Astrocyte (in vitro differentiated cells and primary cell): ENCODE measurements at regions not wholly inside any gene's neighbourhood (a gene's known extent, or its start where the extent isn't known, plus 50 kb on each side); places are given as distances from the start of the nearest gene placed in this dataset.

Experiments
- DNase-seq: peaks from one replicate; pipeline ENCODE4 v3.0.0-alpha.2; 2010; ENCODE audit warnings: low read depth
- FAIRE-seq: peaks from 2 replicates; lab custom pipeline; 2011; peaks lifted over from hg19 to GRCh38; lab: Jason Lieb, UNC
- H2AFZ ChIP-seq: 2 replicates; pipeline ENCODE4 v1.6.0; 2012; ENCODE audit warnings: low read depth, low read length, inconsistent platforms
- H3K27ac ChIP-seq: 2 replicates; pipeline ENCODE4 v1.5.1; 2011; ENCODE audit warnings: low read depth, low read length, inconsistent platforms
- H3K27me3 ChIP-seq: 2 replicates; pipeline ENCODE4 v1.6.0; 2011; ENCODE audit warnings: low read length, inconsistent platforms; ENCODE audit not compliant: insufficient read depth
- H3K36me3 ChIP-seq: 2 replicates; pipeline ENCODE4 v1.5.1; 2011; ENCODE audit warnings: low read length, inconsistent platforms; ENCODE audit not compliant: insufficient read depth
- H3K4me1 ChIP-seq: 2 replicates; pipeline ENCODE4 v1.5.1; 2011; ENCODE audit warnings: low read length, inconsistent platforms; ENCODE audit not compliant: insufficient read depth
- H3K4me2 ChIP-seq: 2 replicates; pipeline ENCODE4 v1.6.0; 2012; ENCODE audit warnings: low read length, inconsistent platforms
- H3K4me3 ChIP-seq: 2 replicates; pipeline ENCODE4 v1.5.1; 2011; ENCODE audit warnings: low read depth, mild to moderate bottlenecking, low read length, inconsistent platforms; ENCODE audit not compliant: insufficient read depth
- H3K79me2 ChIP-seq: 2 replicates; pipeline ENCODE4 v1.6.0; 2012; ENCODE audit warnings: mild to moderate bottlenecking, low read length, inconsistent platforms; ENCODE audit not compliant: insufficient read depth
- H3K9ac ChIP-seq: 2 replicates; pipeline ENCODE4 v1.6.0; 2012; ENCODE audit warnings: mild to moderate bottlenecking, low read length, inconsistent platforms
- H3K9me3 ChIP-seq: 2 replicates; pipeline ENCODE4 v1.5.1; 2012; ENCODE audit warnings: low read depth, mild to moderate bottlenecking, low read length, inconsistent platforms; ENCODE audit not compliant: insufficient read depth
- H4K20me1 ChIP-seq: 2 replicates; pipeline ENCODE4 v1.6.0; 2012; ENCODE audit warnings: low read length, inconsistent platforms; ENCODE audit not compliant: insufficient read depth
- H3K27ac Mint-ChIP-seq: one replicate; pipeline ENCODE4 v1.8.0; 2021; ENCODE audit warnings: mild to moderate bottlenecking, mixed read lengths; ENCODE audit not compliant: unreplicated experiment
- H3K27me3 Mint-ChIP-seq: one replicate; pipeline ENCODE4 v1.8.0; 2021; ENCODE audit warnings: low read depth, mixed read lengths; ENCODE audit not compliant: unreplicated experiment
- H3K36me3 Mint-ChIP-seq: one replicate; pipeline ENCODE4 v1.8.0; 2021; ENCODE audit warnings: low read depth, mixed read lengths; ENCODE audit not compliant: unreplicated experiment
- H3K4me1 Mint-ChIP-seq: one replicate; pipeline ENCODE4 v1.8.0; 2021; ENCODE audit warnings: low read depth, mixed read lengths; ENCODE audit not compliant: unreplicated experiment
- H3K4me3 Mint-ChIP-seq: one replicate; pipeline ENCODE4 v1.8.0; 2021; ENCODE audit warnings: mild to moderate bottlenecking, moderate library complexity, mixed read lengths; ENCODE audit not compliant: unreplicated experiment
- H3K9me3 Mint-ChIP-seq: one replicate; pipeline ENCODE4 v1.8.0; 2021; ENCODE audit warnings: mild to moderate bottlenecking, mixed read lengths; ENCODE audit not compliant: unreplicated experiment
- CTCF ChIP-seq: IDR thresholded peaks from 2 replicates; pipeline ENCODE4 v1.5.1; 2011; ENCODE audit warnings: low read depth, mild to moderate bottlenecking, inconsistent platforms, low read length, moderate library complexity; ENCODE audit not compliant: insufficient read depth
- EZH2 ChIP-seq: IDR thresholded peaks from 2 replicates; pipeline ENCODE4 v1.6.1; 2012; ENCODE audit warnings: mild to moderate bottlenecking, low read length, inconsistent platforms; ENCODE audit not compliant: insufficient read depth

GRCh38 chr5:25033658-25034057 lies 388.9 kb upstream of the CDH10 start:
- Mint-ChIP-seq H3K9me3 (no peaks in the 10 kb centered on the region), H3K4me3 (no peak overlapping the region), H3K4me1 (no peaks in the 10 kb centered on the region), H3K27me3 (no peaks in the 10 kb centered on the region), H3K27ac (no peak overlapping the region), H3K36me3 (no peaks in the 10 kb centered on the region)
- no peaks in the 10 kb centered on the region for H3K36me3 ChIP-seq
- H3K4me2 ChIP-seq = no peak overlapping the region
- no peak for DNase-seq
- H3K27ac ChIP-seq = no peak overlapping the region
- TF ChIP-seq CTCF (no peak), EZH2 (no peak)
- H3K4me1 ChIP-seq = no peaks in the 10 kb centered on the region
- no peaks in the 10 kb centered on the region for H4K20me1 ChIP-seq
- H3K27me3 ChIP-seq = no peaks in the 10 kb centered on the region
- no peak overlapping the region for H3K4me3 ChIP-seq
- no peak for FAIRE-seq
- H3K79me2 ChIP-seq = no peaks in the 10 kb centered on the region
- no peaks in the 10 kb centered on the region for H3K9me3 ChIP-seq
- H3K9ac ChIP-seq = no peak overlapping the region
- no peak overlapping the region for H2AFZ ChIP-seq

GRCh38 chr5:25029004-25029403 lies 384.2 kb upstream of the CDH10 start:
- H3K4me3 ChIP-seq = no peak overlapping the region
- no peak overlapping the region for H2AFZ ChIP-seq
- peak; percentile 2 for DNase-seq
- no peaks in the 10 kb centered on the region for H3K36me3 ChIP-seq
- no peaks in the 10 kb centered on the region for H3K79me2 ChIP-seq
- no peaks in the 10 kb centered on the region for H4K20me1 ChIP-seq
- no peak overlapping the region for H3K9ac ChIP-seq
- no peak for FAIRE-seq
- H3K36me3 Mint-ChIP-seq = no peaks in the 10 kb centered on the region
- H3K27me3 ChIP-seq = no peaks in the 10 kb centered on the region
- no peaks in the 10 kb centered on the region for H3K9me3 ChIP-seq
- H3K27me3 Mint-ChIP-seq = no peaks in the 10 kb centered on the region
- H3K9me3 Mint-ChIP-seq = no peaks in the 10 kb centered on the region
- H3K4me1 ChIP-seq = no peaks in the 10 kb centered on the region
- H3K4me1 Mint-ChIP-seq = no peaks in the 10 kb centered on the region
- H3K4me3 Mint-ChIP-seq = no peak overlapping the region
- H3K4me2 ChIP-seq = no peak overlapping the region
- no peak for TF ChIP-seq EZH2
- no peak for TF ChIP-seq CTCF
- H3K27ac Mint-ChIP-seq = no peak overlapping the region
- no peak overlapping the region for H3K27ac ChIP-seq

GRCh38 chr5:25027526-25027925 lies 382.7 kb upstream of the CDH10 start:
- H3K4me2 ChIP-seq = no peak overlapping the region
- DNase-seq (no peak), FAIRE-seq (no peak)
- H2AFZ ChIP-seq = no peak overlapping the region
- H3K27ac ChIP-seq = no peak overlapping the region
- TF ChIP-seq CTCF (no peak), EZH2 (no peak)
- no peak overlapping the region for H3K9ac ChIP-seq
- H3K4me1 ChIP-seq = no peaks in the 10 kb centered on the region
- no peak overlapping the region for H3K4me3 ChIP-seq
- no peak overlapping the region for H3K27ac Mint-ChIP-seq
- no peaks in the 10 kb centered on the region for H4K20me1 ChIP-seq
- no peaks in the 10 kb centered on the region for H3K36me3 ChIP-seq
- no peaks in the 10 kb centered on the region for H3K9me3 Mint-ChIP-seq
- no peaks in the 10 kb centered on the region for H3K79me2 ChIP-seq
- no peaks in the 10 kb centered on the region for H3K27me3 ChIP-seq
- H3K9me3 ChIP-seq = no peaks in the 10 kb centered on the region
- no peaks in the 10 kb centered on the region for H3K36me3 Mint-ChIP-seq
- no peaks in the 10 kb centered on the region for H3K4me1 Mint-ChIP-seq
- no peak overlapping the region for H3K4me3 Mint-ChIP-seq
- no peaks in the 10 kb centered on the region for H3K27me3 Mint-ChIP-seq
